ENCODE measurements at regions not wholly inside any gene's neighbourhood (a gene's known extent, or its start where the extent isn't known, plus 50 kb on each side); places are given as distances from the start of the nearest gene placed in this dataset.
A peak's percentile ranks its signal among the peaks of the same experiment; 100 is the strongest.

DNA sequence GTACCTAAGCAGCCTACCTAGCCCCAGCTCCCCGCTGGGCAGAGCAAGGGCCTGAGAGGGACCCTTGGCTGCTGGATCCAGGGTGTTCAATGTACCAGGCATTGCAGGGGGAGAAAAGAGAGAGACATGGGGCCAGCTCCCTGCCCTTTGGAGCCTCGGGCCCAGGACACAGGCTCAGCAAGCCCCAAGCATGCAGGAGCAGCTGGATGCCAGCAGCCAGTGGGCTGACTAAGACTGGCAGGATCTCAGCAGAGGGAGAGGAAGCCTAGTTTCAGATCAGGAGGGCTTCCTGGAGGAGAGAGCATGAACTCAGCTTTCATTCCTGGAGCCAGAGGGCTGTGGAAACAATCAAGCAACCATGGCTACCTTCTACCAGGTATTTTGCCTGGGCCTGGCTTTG, 82.0 kb upstream of the NKD1 start (continued):
- TF ChIP-seq, protein P1, sequence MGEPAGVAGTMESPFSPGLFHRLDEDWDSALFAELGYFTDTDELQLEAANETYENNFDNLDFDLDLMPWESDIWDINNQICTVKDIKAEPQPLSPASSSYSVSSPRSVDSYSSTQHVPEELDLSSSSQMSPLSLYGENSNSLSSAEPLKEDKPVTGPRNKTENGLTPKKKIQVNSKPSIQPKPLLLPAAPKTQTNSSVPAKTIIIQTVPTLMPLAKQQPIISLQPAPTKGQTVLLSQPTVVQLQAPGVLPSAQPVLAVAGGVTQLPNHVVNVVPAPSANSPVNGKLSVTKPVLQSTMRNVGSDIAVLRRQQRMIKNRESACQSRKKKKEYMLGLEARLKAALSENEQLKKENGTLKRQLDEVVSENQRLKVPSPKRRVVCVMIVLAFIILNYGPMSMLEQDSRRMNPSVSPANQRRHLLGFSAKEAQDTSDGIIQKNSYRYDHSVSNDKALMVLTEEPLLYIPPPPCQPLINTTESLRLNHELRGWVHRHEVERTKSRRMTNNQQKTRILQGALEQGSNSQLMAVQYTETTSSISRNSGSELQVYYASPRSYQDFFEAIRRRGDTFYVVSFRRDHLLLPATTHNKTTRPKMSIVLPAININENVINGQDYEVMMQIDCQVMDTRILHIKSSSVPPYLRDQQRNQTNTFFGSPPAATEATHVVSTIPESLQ (CRISPR knock-in tag; IDR thresholded peaks at IDR 0.05): no peak
- TF ChIP-seq CREB1 (CRISPR knock-in tag; IDR thresholded peaks at IDR 0.05) (no peak), NFE2L1 (CRISPR knock-in tag; IDR thresholded peaks at IDR 0.05) (no peak), JAZF1 (CRISPR knock-in tag; IDR thresholded peaks at IDR 0.05) (no peak), ELF4 (CRISPR knock-in tag; IDR thresholded peaks at IDR 0.05; ENCODE audit: low read depth) (no peak), SP1 (CRISPR knock-in tag; conservative IDR thresholded peaks at IDR 0.05) (no peak), ZNF423 (CRISPR knock-in tag; IDR thresholded peaks at IDR 0.05) (no peak)
- TF ChIP-seq, protein P2, sequence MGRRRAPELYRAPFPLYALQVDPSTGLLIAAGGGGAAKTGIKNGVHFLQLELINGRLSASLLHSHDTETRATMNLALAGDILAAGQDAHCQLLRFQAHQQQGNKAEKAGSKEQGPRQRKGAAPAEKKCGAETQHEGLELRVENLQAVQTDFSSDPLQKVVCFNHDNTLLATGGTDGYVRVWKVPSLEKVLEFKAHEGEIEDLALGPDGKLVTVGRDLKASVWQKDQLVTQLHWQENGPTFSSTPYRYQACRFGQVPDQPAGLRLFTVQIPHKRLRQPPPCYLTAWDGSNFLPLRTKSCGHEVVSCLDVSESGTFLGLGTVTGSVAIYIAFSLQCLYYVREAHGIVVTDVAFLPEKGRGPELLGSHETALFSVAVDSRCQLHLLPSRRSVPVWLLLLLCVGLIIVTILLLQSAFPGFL (CRISPR knock-in tag; IDR thresholded peaks at IDR 0.05; ENCODE audit: borderline replicate concordance): no peak

DNA sequence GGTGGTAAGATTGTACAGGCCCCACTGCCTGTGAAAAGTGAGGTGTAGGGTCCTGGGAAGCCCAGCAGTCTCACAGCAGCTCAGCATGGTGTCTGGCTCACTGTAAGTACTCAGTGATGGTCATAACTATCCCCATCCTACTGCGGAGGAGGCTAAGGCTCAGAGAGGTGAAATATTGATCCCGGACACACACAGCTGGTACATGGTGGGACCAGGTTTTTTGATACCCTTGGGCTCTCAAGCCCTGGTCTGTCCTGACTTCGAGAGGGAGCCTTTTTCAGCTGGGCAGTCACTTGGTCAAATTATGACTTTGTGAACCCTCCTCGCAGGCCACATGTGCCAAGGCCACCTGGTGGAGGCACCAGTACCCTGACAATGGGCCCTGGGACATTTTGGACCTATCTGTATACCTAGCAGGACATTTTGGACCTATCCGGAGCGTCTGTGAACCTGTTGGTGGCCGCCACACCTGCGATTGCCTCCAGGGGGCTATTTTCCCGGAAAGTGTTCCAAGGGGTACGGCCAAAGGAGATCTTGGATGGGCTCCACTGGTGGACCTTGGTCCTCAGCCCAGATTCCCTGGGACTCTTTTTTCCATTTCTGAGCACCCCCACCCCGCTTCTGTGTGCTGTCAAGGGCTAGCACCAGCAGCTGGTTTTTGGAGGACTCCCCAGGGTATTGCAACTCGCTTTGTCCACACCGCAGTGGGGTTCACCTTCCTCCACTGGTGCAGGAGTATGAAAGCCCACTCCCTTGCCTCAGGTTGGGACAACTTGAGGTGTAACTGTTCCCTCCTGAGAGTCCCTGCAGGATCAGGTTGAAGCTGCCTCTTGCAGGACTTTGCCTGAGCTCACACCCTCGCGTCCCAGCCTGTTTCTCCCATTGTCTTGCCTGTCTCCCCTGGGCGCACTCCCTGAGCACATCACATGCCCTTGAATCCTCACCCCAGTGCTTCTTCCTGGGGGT, 83.6 kb upstream of the NKD1 start:
- Mint-ChIP-seq H3K4me1 (peaks cover 60% of the 10 kb centered on the region), H3K36me3 (no peaks in the 10 kb centered on the region), H3K9me3 (no peaks in the 10 kb centered on the region), H3K27me3 (ENCODE audit: low read depth) (peaks cover 66% of the 10 kb centered on the region), H3K4me3 (no peak overlapping the region), H3K27ac (no peak overlapping the region)
- ChIA-PET CTCF (interaction anchor here (0.5 to 2.2 kb wide), 7 partner anchors 15 to 342 kb away, joined by 3 to 6 read pairs (median 4); no protein-coding TSS in a partner anchor), POLR2A (no interaction called here)
- no peak for TF ChIP-seq FOXK1 (CRISPR knock-in tag; IDR thresholded peaks at IDR 0.05)
- TF ChIP-seq, protein P3, sequence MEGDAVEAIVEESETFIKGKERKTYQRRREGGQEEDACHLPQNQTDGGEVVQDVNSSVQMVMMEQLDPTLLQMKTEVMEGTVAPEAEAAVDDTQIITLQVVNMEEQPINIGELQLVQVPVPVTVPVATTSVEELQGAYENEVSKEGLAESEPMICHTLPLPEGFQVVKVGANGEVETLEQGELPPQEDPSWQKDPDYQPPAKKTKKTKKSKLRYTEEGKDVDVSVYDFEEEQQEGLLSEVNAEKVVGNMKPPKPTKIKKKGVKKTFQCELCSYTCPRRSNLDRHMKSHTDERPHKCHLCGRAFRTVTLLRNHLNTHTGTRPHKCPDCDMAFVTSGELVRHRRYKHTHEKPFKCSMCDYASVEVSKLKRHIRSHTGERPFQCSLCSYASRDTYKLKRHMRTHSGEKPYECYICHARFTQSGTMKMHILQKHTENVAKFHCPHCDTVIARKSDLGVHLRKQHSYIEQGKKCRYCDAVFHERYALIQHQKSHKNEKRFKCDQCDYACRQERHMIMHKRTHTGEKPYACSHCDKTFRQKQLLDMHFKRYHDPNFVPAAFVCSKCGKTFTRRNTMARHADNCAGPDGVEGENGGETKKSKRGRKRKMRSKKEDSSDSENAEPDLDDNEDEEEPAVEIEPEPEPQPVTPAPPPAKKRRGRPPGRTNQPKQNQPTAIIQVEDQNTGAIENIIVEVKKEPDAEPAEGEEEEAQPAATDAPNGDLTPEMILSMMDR (IDR thresholded peaks at IDR 0.05): 0 out of 2 replicates have a peak, but pooled peaks have one; percentile 28
- DNase-seq (ENCODE audit: low spot score) (peak; percentile 54), ATAC-seq (peak; percentile 13; the same call in 1 of the 2 replicates)

DNA sequence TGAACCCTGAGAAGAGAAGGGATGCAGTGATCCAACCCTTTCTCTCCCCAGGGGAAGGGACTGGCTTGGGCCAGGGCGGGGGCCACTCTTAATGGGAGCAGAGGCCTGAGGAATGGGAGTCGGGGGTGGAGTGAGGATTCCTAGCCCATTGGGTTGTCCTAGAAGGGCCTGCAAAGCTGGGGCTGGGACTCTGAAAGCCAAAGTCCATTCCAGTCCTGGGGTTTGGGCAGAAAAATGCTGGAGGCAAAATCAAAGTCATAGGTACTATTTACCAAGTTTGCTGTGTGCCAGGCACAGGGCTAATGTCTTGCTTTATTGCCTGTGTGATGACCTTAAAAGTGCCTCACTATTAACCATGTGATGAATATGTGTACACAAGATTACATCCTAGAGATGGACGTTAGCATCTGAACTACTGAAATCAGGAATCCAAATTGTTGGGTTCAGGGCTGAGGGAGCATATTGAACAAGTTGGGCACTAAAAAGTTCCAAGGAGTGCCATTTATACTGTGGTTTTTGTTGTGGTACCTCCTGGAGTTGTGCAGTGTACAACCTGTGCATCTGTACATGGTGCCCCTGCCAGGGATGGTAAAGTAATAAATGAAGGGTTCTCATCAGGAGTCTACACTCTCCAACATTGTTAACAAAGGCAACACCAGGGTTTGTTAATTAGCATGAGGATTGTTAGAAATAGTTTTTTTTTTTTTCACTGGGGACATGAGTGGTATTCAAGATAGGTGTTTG, 84.4 kb upstream of the NKD1 start:
- ChIA-PET POLR2A (no interaction called here), CTCF (interaction anchor here (1.0 to 1.6 kb wide), 7 partner anchors 19 to 342 kb away, joined by 3 to 6 read pairs (median 3); no protein-coding TSS in a partner anchor)
- no peak overlapping the region for H3K27ac Mint-ChIP-seq
- H3K4me1 Mint-ChIP-seq: peaks cover 64% of the 10 kb centered on the region
- no peak overlapping the region; the same call in 1 of the 2 replicates for H3K4me3 Mint-ChIP-seq
- H3K9me3 Mint-ChIP-seq: no peaks in the 10 kb centered on the region
- DNase-seq (ENCODE audit: low spot score) (no peak), ATAC-seq (no peak)
- H3K36me3 Mint-ChIP-seq: no peaks in the 10 kb centered on the region
- H3K27me3 Mint-ChIP-seq (ENCODE audit: low read depth): peaks cover 58% of the 10 kb centered on the region
- TF ChIP-seq ZSCAN18 (CRISPR knock-in tag; IDR thresholded peaks at IDR 0.05): no peak
- no peak for TF ChIP-seq ERG (CRISPR knock-in tag; IDR thresholded peaks at IDR 0.05)
- no peak for TF ChIP-seq GTF2I (CRISPR knock-in tag; conservative IDR thresholded peaks at IDR 0.05)
- no peak for TF ChIP-seq ZNF138 (CRISPR knock-in tag; conservative IDR thresholded peaks at IDR 0.05)
- TF ChIP-seq NFYB (CRISPR knock-in tag; conservative IDR thresholded peaks at IDR 0.05; ENCODE audit: low read depth): no peak
- TF ChIP-seq, protein P2 (CRISPR knock-in tag; IDR thresholded peaks at IDR 0.05; ENCODE audit: borderline replicate concordance): no peak
- TF ChIP-seq SOX15 (CRISPR knock-in tag; IDR thresholded peaks at IDR 0.05): no peak
- TF ChIP-seq, protein P4, sequence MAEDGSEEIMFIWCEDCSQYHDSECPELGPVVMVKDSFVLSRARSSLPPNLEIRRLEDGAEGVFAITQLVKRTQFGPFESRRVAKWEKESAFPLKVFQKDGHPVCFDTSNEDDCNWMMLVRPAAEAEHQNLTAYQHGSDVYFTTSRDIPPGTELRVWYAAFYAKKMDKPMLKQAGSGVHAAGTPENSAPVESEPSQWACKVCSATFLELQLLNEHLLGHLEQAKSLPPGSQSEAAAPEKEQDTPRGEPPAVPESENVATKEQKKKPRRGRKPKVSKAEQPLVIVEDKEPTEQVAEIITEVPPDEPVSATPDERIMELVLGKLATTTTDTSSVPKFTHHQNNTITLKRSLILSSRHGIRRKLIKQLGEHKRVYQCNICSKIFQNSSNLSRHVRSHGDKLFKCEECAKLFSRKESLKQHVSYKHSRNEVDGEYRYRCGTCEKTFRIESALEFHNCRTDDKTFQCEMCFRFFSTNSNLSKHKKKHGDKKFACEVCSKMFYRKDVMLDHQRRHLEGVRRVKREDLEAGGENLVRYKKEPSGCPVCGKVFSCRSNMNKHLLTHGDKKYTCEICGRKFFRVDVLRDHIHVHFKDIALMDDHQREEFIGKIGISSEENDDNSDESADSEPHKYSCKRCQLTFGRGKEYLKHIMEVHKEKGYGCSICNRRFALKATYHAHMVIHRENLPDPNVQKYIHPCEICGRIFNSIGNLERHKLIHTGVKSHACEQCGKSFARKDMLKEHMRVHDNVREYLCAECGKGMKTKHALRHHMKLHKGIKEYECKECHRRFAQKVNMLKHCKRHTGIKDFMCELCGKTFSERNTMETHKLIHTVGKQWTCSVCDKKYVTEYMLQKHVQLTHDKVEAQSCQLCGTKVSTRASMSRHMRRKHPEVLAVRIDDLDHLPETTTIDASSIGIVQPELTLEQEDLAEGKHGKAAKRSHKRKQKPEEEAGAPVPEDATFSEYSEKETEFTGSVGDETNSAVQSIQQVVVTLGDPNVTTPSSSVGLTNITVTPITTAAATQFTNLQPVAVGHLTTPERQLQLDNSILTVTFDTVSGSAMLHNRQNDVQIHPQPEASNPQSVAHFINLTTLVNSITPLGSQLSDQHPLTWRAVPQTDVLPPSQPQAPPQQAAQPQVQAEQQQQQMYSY (CRISPR knock-in tag; IDR thresholded peaks at IDR 0.05): no peak

All from WTC11 (cell line).